DOHH2 (cell line): ENCODE measurements at regions not wholly inside any gene's neighbourhood (a gene's known extent, or its start where the extent isn't known, plus 50 kb on each side); places are given as distances from the start of the nearest gene placed in this dataset.

Experiments used
- EZH2phosphoT487 ChIP-seq: fragments of 200-600 bp; sonication (generic); IDR thresholded peaks from 2 replicates; pipeline ENCODE4 v1.6.1; 2017; ENCODE audit warnings: borderline replicate concordance, mild to moderate bottlenecking, antibody characterized with exemption, low read length, moderate library complexity, mixed read lengths
- TF ChIP-seq, protein P1 (sequence below): fragments of 200-600 bp; sonication (generic); IDR thresholded peaks from one replicate; pipeline ENCODE4 v1.5.1; 2014; ENCODE audit warnings: antibody characterized with exemption, mild to moderate bottlenecking, low read depth, low read length; ENCODE audit not compliant: poor library complexity, severe bottlenecking

DNA sequence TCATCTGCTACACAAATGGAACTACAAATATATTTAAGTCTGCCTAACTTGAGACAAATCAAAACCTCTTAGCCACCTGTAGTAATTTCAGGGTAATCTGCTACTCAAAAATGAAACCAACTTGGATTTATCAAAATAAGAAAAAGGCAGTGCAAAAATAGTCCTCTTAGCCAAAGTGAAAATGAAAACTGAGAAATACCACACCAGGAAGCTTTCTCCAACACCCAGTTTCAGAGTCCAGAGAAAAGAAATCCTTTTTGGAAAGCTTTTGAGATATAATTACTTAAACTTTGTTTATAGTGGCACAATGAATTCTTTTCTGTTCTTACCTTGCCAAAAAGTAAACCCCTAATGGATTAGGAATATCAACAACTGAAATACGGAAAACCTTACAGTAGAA lies 990.4 kb downstream of the EFNA5 start:
- TF ChIP-seq, protein P1, sequence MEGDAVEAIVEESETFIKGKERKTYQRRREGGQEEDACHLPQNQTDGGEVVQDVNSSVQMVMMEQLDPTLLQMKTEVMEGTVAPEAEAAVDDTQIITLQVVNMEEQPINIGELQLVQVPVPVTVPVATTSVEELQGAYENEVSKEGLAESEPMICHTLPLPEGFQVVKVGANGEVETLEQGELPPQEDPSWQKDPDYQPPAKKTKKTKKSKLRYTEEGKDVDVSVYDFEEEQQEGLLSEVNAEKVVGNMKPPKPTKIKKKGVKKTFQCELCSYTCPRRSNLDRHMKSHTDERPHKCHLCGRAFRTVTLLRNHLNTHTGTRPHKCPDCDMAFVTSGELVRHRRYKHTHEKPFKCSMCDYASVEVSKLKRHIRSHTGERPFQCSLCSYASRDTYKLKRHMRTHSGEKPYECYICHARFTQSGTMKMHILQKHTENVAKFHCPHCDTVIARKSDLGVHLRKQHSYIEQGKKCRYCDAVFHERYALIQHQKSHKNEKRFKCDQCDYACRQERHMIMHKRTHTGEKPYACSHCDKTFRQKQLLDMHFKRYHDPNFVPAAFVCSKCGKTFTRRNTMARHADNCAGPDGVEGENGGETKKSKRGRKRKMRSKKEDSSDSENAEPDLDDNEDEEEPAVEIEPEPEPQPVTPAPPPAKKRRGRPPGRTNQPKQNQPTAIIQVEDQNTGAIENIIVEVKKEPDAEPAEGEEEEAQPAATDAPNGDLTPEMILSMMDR = no peak
- no peak for TF ChIP-seq EZH2phosphoT487
